Lower leg skin (tissue), 3 donors: ENCODE measurements at regions not wholly inside any gene's neighbourhood (a gene's known extent, or its start where the extent isn't known, plus 50 kb on each side); places are given as distances from the start of the nearest gene placed in this dataset.

ENCODE experiments used
- CTCF ChIP-seq, 3 donors: fragments of 450-650 bp; IDR thresholded peaks; one replicate each; pipeline ENCODE4 v1.5.1; 2016; ENCODE audit warnings: antibody characterized with exemption in 3 of 3, mild to moderate bottlenecking in 3 of 3, moderate library complexity in 2 of 3
- POLR2A ChIP-seq, 2 donors: fragments of 450-650 bp; IDR thresholded peaks; one replicate each; pipeline ENCODE4 v1.6.1; 2016 to 2017; ENCODE audit warnings: antibody characterized with exemption in 2 of 2, mild to moderate bottlenecking in 1 of 2, moderate library complexity in 1 of 2

GRCh38 chr1:73106931-73107330 is 824.6 kb upstream of the NEGR1 start:
- TF ChIP-seq CTCF (IDR thresholded peaks at IDR 0.05) = no peak
- TF ChIP-seq POLR2A (IDR thresholded peaks at IDR 0.05) = no peak
